Jurkat, Clone E6-1 (cell line): ENCODE measurements at regions not wholly inside any gene's neighbourhood (a gene's known extent, or its start where the extent isn't known, plus 50 kb on each side); places are given as distances from the start of the nearest gene placed in this dataset.

Source experiments
- DNase-seq: peaks from one replicate; pipeline ENCODE4 v3.0.0-alpha.2; 2011; ENCODE audit warnings: low read depth, low spot score
- H3K4me3 ChIP-seq: 2 replicates; pipeline ENCODE4 v1.5.1; 2011; ENCODE audit warnings: mild to moderate bottlenecking, low read length, control low read depth, moderate library complexity

- no peak for DNase-seq
- no peak overlapping the region for H3K4me3 ChIP-seq
Measured at GRCh38 chr3:78516437-78516836, 1251.4 kb downstream of the ROBO1 start.

- H3K4me3 ChIP-seq, result no peak overlapping the region
- DNase-seq, result no peak
Measured at GRCh38 chr3:78516937-78517336, 1250.9 kb downstream of the ROBO1 start.

GRCh38 chr3:78517965-78518364 lies 1249.8 kb downstream of the ROBO1 start:
- no peak for DNase-seq

GRCh38 chr3:78519281-78519680 lies 1248.5 kb downstream of the ROBO1 start:
- no peak overlapping the region for H3K4me3 ChIP-seq
- no peak for DNase-seq

More at GRCh38 chr3:78517965-78518364, 1249.8 kb downstream of the ROBO1 start:
- no peak overlapping the region for H3K4me3 ChIP-seq

GRCh38 chr3:78529601-78530000 lies 1238.2 kb downstream of the ROBO1 start:
- no peak overlapping the region for H3K4me3 ChIP-seq
- DNase-seq, result no peak

- no peak for DNase-seq
- H3K4me3 ChIP-seq, result no peak overlapping the region
Measured at GRCh38 chr3:78540485-78540884, 1227.3 kb downstream of the ROBO1 start.

- no peak overlapping the region for H3K4me3 ChIP-seq
- DNase-seq, result no peak
Measured at GRCh38 chr3:78545827-78546226, 1222.0 kb downstream of the ROBO1 start.
